CD4-positive, alpha-beta T cell (primary cell): ENCODE measurements at regions not wholly inside any gene's neighbourhood (a gene's known extent, or its start where the extent isn't known, plus 50 kb on each side); places are given as distances from the start of the nearest gene placed in this dataset.

Source experiments
- ATAC-seq: fragments of 200-7000 bp; cut with Tn5 transposase; one replicate; pipeline ENCODE4 v1.10.0; 2022; ENCODE audit warnings: mild to moderate bottlenecking; ENCODE audit not compliant: poor library complexity
- CTCF ChIA-PET: fragments of 350-600 bp; sonication (Branson Sonifier 250); formaldehyde crosslinking; loops from one replicate; lab custom pipeline; 2021; ENCODE audit warnings: antibody characterized with exemption, inconsistent platforms; lab: Charles Lee
- POLR2A ChIA-PET: fragments of 350-600 bp; sonication (Branson Sonifier 250); formaldehyde crosslinking; loops from one replicate; lab custom pipeline; 2021; ENCODE audit warnings: antibody characterized with exemption, inconsistent platforms; lab: Charles Lee
- DNase-seq, 14 experiments: peaks; one replicate each; pipeline ENCODE4 v3.0.0-alpha.2; 2013 to 2020; ENCODE audit warnings: mixed read lengths in 2 of 14
- H3K27ac ChIP-seq, 2 donors: one replicate each; pipeline versions ENCODE4 v1.5.1 to v1.7.0; 2013; ENCODE audit warnings: low read length in 2 of 2, low read depth in 1 of 2, mild to moderate bottlenecking in 1 of 2
- H3K27me3 ChIP-seq, 2 experiments: 1 replicate in 1 of 2; 2 replicates in 1 of 2; pipeline versions ENCODE4 v1.6.1 to v1.7.0; 2013; ENCODE audit warnings: low read length in 2 of 2, control low read depth in 1 of 2, mild to moderate bottlenecking in 1 of 2, moderate library complexity in 1 of 2; ENCODE audit not compliant: insufficient read depth in 2 of 2, control insufficient read depth in 1 of 2
- H3K36me3 ChIP-seq: one replicate; pipeline ENCODE4 v1.6.1; 2013; ENCODE audit warnings: low read length, control low read depth; ENCODE audit not compliant: insufficient read depth
- H3K4me1 ChIP-seq: one replicate; pipeline ENCODE4 v1.6.1; 2013; ENCODE audit warnings: low read length, control low read depth; ENCODE audit not compliant: insufficient read depth
- H3K4me3 ChIP-seq: one replicate; pipeline ENCODE4 v1.5.1; 2013; ENCODE audit warnings: mild to moderate bottlenecking, low read length, moderate library complexity
- H3K9me3 ChIP-seq, 2 experiments: 1 replicate in 1 of 2; 2 replicates in 1 of 2; pipeline versions ENCODE4 v1.6.1 to v1.7.0; 2013; ENCODE audit warnings: low read length in 2 of 2, mild to moderate bottlenecking in 2 of 2, control low read depth in 1 of 2, moderate library complexity in 1 of 2; ENCODE audit not compliant: control insufficient read depth in 1 of 2, insufficient read depth in 1 of 2
- H3K27ac Mint-ChIP-seq: one replicate; pipeline ENCODE4 v1.8.0; 2020; ENCODE audit warnings: mixed read lengths
- H3K27me3 Mint-ChIP-seq: one replicate; pipeline ENCODE4 v1.8.0; 2021; ENCODE audit warnings: mixed read lengths
- H3K36me3 Mint-ChIP-seq: one replicate; pipeline ENCODE4 v1.8.0; 2021; ENCODE audit warnings: low read depth, mixed read lengths
- H3K4me1 Mint-ChIP-seq: one replicate; pipeline ENCODE4 v1.8.0; 2021; ENCODE audit warnings: low read depth, mixed read lengths
- H3K4me3 Mint-ChIP-seq: one replicate; pipeline ENCODE4 v1.8.0; 2020; ENCODE audit warnings: mild to moderate bottlenecking, mixed read lengths
- H3K9me3 Mint-ChIP-seq: one replicate; pipeline ENCODE4 v1.8.0; 2020; ENCODE audit warnings: mixed read lengths
- CTCF ChIP-seq: fragments of 200-600 bp; IDR thresholded peaks from one replicate; pipeline ENCODE4 v1.8.0; 2022; ENCODE audit warnings: antibody characterized with exemption, mild to moderate bottlenecking
- intact Hi-C, 2 experiments: fragments of 100-400 bp; cut with DNase I in 1 of 2; cut with micrococcal nuclease in 1 of 2; formaldehyde crosslinking; loops; one replicate each; pipeline versions ENCODE4 v1.15.1 to v1.9.0; 2023 to 2025; cut with DNase I, micrococcal nuclease

GRCh38 chr12:127516467-127516866 is 750.5 kb upstream of the TMEM132C start:
- H3K27me3 Mint-ChIP-seq: no peaks in the 10 kb centered on the region
- Histone ChIP-seq H3K36me3 (no peaks in the 10 kb centered on the region), H3K4me3 (no peak overlapping the region), H3K27me3 (no peaks in the 10 kb centered on the region), H3K4me1 (no peaks in the 10 kb centered on the region), H3K27ac (no peak overlapping the region), H3K9me3 (no peaks in the 10 kb centered on the region)
- ChIA-PET POLR2A (no interaction called here), CTCF (no interaction called here)
- ATAC-seq: no peak
- H3K4me3 Mint-ChIP-seq: no peak overlapping the region
- no peaks in the 10 kb centered on the region for H3K4me1 Mint-ChIP-seq
- intact Hi-C loops: no loop called here
- H3K36me3 Mint-ChIP-seq: no peaks in the 10 kb centered on the region
- DNase-seq: no peak
- TF ChIP-seq CTCF: no peak
- H3K27ac Mint-ChIP-seq: no peak overlapping the region
- peaks cover 3% of the 10 kb centered on the region for H3K9me3 Mint-ChIP-seq

GRCh38 chr12:127519779-127520178 is 747.2 kb upstream of the TMEM132C start:
- no peaks in the 10 kb centered on the region for H3K36me3 ChIP-seq
- CTCF ChIA-PET: no interaction called here
- H3K9me3 ChIP-seq: peaks cover 0 to 3% of the 10 kb centered on the region in 2 experiments
- Mint-ChIP-seq H3K9me3 (peaks cover 3% of the 10 kb centered on the region), H3K36me3 (no peaks in the 10 kb centered on the region), H3K4me3 (no peak overlapping the region), H3K27ac (no peak overlapping the region), H3K27me3 (no peaks in the 10 kb centered on the region), H3K4me1 (no peaks in the 10 kb centered on the region)
- H3K27me3 ChIP-seq: no peaks in the 10 kb centered on the region
- no peak for ATAC-seq
- TF ChIP-seq CTCF: no peak
- H3K4me1 ChIP-seq: no peaks in the 10 kb centered on the region
- DNase-seq: no peak
- no peak overlapping the region for H3K27ac ChIP-seq
- POLR2A ChIA-PET: no interaction called here
- intact Hi-C loops: no loop called here
- H3K4me3 ChIP-seq: no peak overlapping the region

- Histone ChIP-seq H3K27me3 (no peaks in the 10 kb centered on the region), H3K9me3 (peaks cover 0 to 3% of the 10 kb centered on the region in 2 experiments), H3K4me1 (no peaks in the 10 kb centered on the region), H3K27ac (no peak overlapping the region), H3K36me3 (no peaks in the 10 kb centered on the region), H3K4me3 (no peak overlapping the region)
- Mint-ChIP-seq H3K36me3 (no peaks in the 10 kb centered on the region), H3K9me3 (no peaks in the 10 kb centered on the region), H3K27me3 (peaks cover 3% of the 10 kb centered on the region), H3K4me1 (no peaks in the 10 kb centered on the region), H3K4me3 (no peak overlapping the region), H3K27ac (no peak overlapping the region)
- ATAC-seq: no peak
- ChIA-PET CTCF (no interaction called here), POLR2A (no interaction called here)
- intact Hi-C loops: no loop called here
- no peak for TF ChIP-seq CTCF
- no peak for DNase-seq
Observed at GRCh38 chr12:127526925-127527324, 740.0 kb upstream of the TMEM132C start.
